ENCODE measurements at regions not wholly inside any gene's neighbourhood (a gene's known extent, or its start where the extent isn't known, plus 50 kb on each side); places are given as distances from the start of the nearest gene placed in this dataset.

GRCh38 chr15:39313467-39313866 lies 267.4 kb upstream of the THBS1 start:
- TF ChIP-seq EZH2 (IDR thresholded peaks at IDR 0.05; ENCODE audit: insufficient read depth, poor library complexity, severe bottlenecking) (no peak), EZH2phosphoT487 (IDR thresholded peaks at IDR 0.05; ENCODE audit: insufficient read depth, low read depth) (no peak)
